MM.1S (cell line): ENCODE measurements at regions not wholly inside any gene's neighbourhood (a gene's known extent, or its start where the extent isn't known, plus 50 kb on each side); places are given as distances from the start of the nearest gene placed in this dataset.

Experiments
- DNase-seq: peaks from one replicate; pipeline ENCODE4 v3.0.0-alpha.2; 2015
- H2AFZ ChIP-seq: fragments of 300-600 bp; sonication (generic); 2 replicates; pipeline ENCODE4 v1.6.0; 2016; ENCODE audit warnings: antibody characterized with exemption, low read length
- H3F3A ChIP-seq: fragments of 300-600 bp; sonication (generic); 2 replicates; pipeline ENCODE4 v1.6.1; 2016; ENCODE audit warnings: mild to moderate bottlenecking, antibody characterized with exemption, low read length, moderate library complexity, mixed read lengths; ENCODE audit not compliant: insufficient read depth
- H3K27ac ChIP-seq: fragments of 300-600 bp; sonication (generic); 2 replicates; pipeline ENCODE4 v1.5.1; 2016; ENCODE audit warnings: mild to moderate bottlenecking, low read length
- H3K27me3 ChIP-seq: fragments of 300-600 bp; sonication (generic); replicated peaks from 2 replicates; pipeline ENCODE4 v1.6.0; 2016; ENCODE audit warnings: low read length; ENCODE audit not compliant: insufficient read depth
- H3K36me3 ChIP-seq: fragments of 300-600 bp; sonication (generic); replicated peaks from 2 replicates; pipeline ENCODE4 v1.6.1; 2016; ENCODE audit warnings: mild to moderate bottlenecking, low read length, mixed read lengths; ENCODE audit not compliant: insufficient read depth
- H3K4me1 ChIP-seq: fragments of 300-600 bp; sonication (generic); 2 replicates; pipeline ENCODE4 v1.6.1; 2016; ENCODE audit warnings: low read length, mixed read lengths
- H3K4me2 ChIP-seq: fragments of 300-600 bp; sonication (generic); 2 replicates; pipeline ENCODE4 v1.6.0; 2016; ENCODE audit warnings: low read depth, low read length
- H3K4me3 ChIP-seq: fragments of 300-600 bp; sonication (generic); 2 replicates; pipeline ENCODE4 v1.5.1; 2016; ENCODE audit warnings: low read length, mixed read lengths
- H3K79me2 ChIP-seq: fragments of 300-600 bp; sonication (generic); 2 replicates; pipeline ENCODE4 v1.6.1; 2016; ENCODE audit warnings: mixed run types, low read length, mixed read lengths
- H3K9ac ChIP-seq: fragments of 300-600 bp; sonication (generic); 2 replicates; pipeline ENCODE4 v1.6.1; 2016; ENCODE audit warnings: low read length, mixed read lengths
- H3K9me2 ChIP-seq: fragments of 300-600 bp; sonication (generic); replicated peaks from 2 replicates; pipeline ENCODE4 v1.6.1; 2016; ENCODE audit warnings: mild to moderate bottlenecking, low read length, mixed read lengths; ENCODE audit not compliant: insufficient read depth
- H3K9me3 ChIP-seq: fragments of 300-600 bp; sonication (generic); replicated peaks from 2 replicates; pipeline ENCODE4 v1.6.1; 2016; ENCODE audit warnings: mild to moderate bottlenecking, low read length, mixed read lengths; ENCODE audit not compliant: insufficient read depth
- H4K20me1 ChIP-seq: fragments of 300-600 bp; sonication (generic); 2 replicates; pipeline ENCODE4 v1.6.1; 2016; ENCODE audit warnings: mild to moderate bottlenecking, low read length, moderate library complexity, mixed read lengths; ENCODE audit not compliant: insufficient read depth
- CTCF ChIP-seq: fragments of 300-600 bp; sonication (generic); IDR thresholded peaks from 2 replicates; pipeline ENCODE4 v1.5.1; 2016; ENCODE audit warnings: antibody characterized with exemption, low read length, mixed read lengths
- EZH2 ChIP-seq: fragments of 300-600 bp; sonication (generic); optimal IDR thresholded peaks from 2 replicates; pipeline ENCODE3; 2017; ENCODE audit warnings: low read depth, mild to moderate bottlenecking, antibody characterized with exemption, low read length, mixed read lengths
- EZH2phosphoT487 ChIP-seq: fragments of 300-600 bp; sonication (generic); IDR thresholded peaks from 2 replicates; pipeline ENCODE4 v1.6.1; 2018; ENCODE audit warnings: antibody characterized with exemption, low read length

GRCh38 chr4:136803433-136803832, 728.9 kb downstream of the PCDH18 start:
- Histone ChIP-seq H3K9ac (no peak overlapping the region), H3K4me2 (no peak overlapping the region), H3K4me1 (no peaks in the 10 kb centered on the region), H3K27me3 (no peaks in the 10 kb centered on the region), H3F3A (no peaks in the 10 kb centered on the region), H4K20me1 (no peaks in the 10 kb centered on the region), H3K9me2 (no peaks in the 10 kb centered on the region), H2AFZ (no peak overlapping the region), H3K27ac (no peak overlapping the region), H3K4me3 (no peak overlapping the region), H3K36me3 (no peaks in the 10 kb centered on the region), H3K9me3 (no peaks in the 10 kb centered on the region), H3K79me2 (no peaks in the 10 kb centered on the region)
- no peak for DNase-seq
- TF ChIP-seq EZH2 (no peak), CTCF (no peak), EZH2phosphoT487 (no peak)

- Histone ChIP-seq H3K9ac (no peak overlapping the region), H3K4me2 (no peak overlapping the region), H3K27me3 (no peaks in the 10 kb centered on the region), H3K9me3 (no peaks in the 10 kb centered on the region), H4K20me1 (no peaks in the 10 kb centered on the region), H3K4me3 (no peak overlapping the region), H3K9me2 (no peaks in the 10 kb centered on the region), H3F3A (no peaks in the 10 kb centered on the region), H3K4me1 (no peaks in the 10 kb centered on the region), H3K79me2 (no peaks in the 10 kb centered on the region), H2AFZ (no peak overlapping the region), H3K27ac (no peak overlapping the region), H3K36me3 (no peaks in the 10 kb centered on the region)
- no peak for TF ChIP-seq EZH2
- TF ChIP-seq EZH2phosphoT487: no peak
- TF ChIP-seq CTCF: no peak
- no peak for DNase-seq
Measured at GRCh38 chr4:136800248-136800647, 732.0 kb downstream of the PCDH18 start.

GRCh38 chr4:136796953-136797352, 735.3 kb downstream of the PCDH18 start:
- no peak for TF ChIP-seq EZH2
- TF ChIP-seq CTCF: no peak
- TF ChIP-seq EZH2phosphoT487: no peak
- Histone ChIP-seq H3K9me3 (no peaks in the 10 kb centered on the region), H3K9me2 (no peaks in the 10 kb centered on the region), H3K9ac (no peak overlapping the region), H3K4me1 (no peaks in the 10 kb centered on the region), H3F3A (no peaks in the 10 kb centered on the region), H3K4me2 (no peak overlapping the region), H3K27me3 (no peaks in the 10 kb centered on the region), H2AFZ (no peak overlapping the region), H3K4me3 (no peak overlapping the region), H3K79me2 (no peaks in the 10 kb centered on the region), H3K36me3 (no peaks in the 10 kb centered on the region), H4K20me1 (no peaks in the 10 kb centered on the region), H3K27ac (no peak overlapping the region)
- no peak for DNase-seq

- Histone ChIP-seq H2AFZ (no peak overlapping the region), H3K36me3 (no peaks in the 10 kb centered on the region)
Measured at GRCh38 chr4:136793848-136794247, 738.4 kb downstream of the PCDH18 start.

More at GRCh38 chr4:136793848-136794247, 738.4 kb downstream of the PCDH18 start:
- no peak overlapping the region for H3K27ac ChIP-seq
- H3K9me2 ChIP-seq: no peaks in the 10 kb centered on the region
- H3K27me3 ChIP-seq: no peaks in the 10 kb centered on the region
- no peaks in the 10 kb centered on the region for H3K79me2 ChIP-seq
- H3K9ac ChIP-seq: no peak overlapping the region
- DNase-seq: no peak
- no peak overlapping the region for H3K4me2 ChIP-seq
- no peak for TF ChIP-seq EZH2
- no peak for TF ChIP-seq CTCF
- TF ChIP-seq EZH2phosphoT487: no peak
- H3K4me3 ChIP-seq: no peak overlapping the region
- H3K9me3 ChIP-seq: no peaks in the 10 kb centered on the region
- no peaks in the 10 kb centered on the region for H4K20me1 ChIP-seq
- H3K4me1 ChIP-seq: no peaks in the 10 kb centered on the region
- H3F3A ChIP-seq: no peaks in the 10 kb centered on the region
